NT2/D1 (cell line): ENCODE measurements at regions not wholly inside any gene's neighbourhood (a gene's known extent, or its start where the extent isn't known, plus 50 kb on each side); places are given as distances from the start of the nearest gene placed in this dataset.

Experiments
- SUZ12 ChIP-seq: IDR thresholded peaks from 2 replicates; pipeline ENCODE4 v1.6.1; 2011; ENCODE audit not compliant: insufficient read length, insufficient read depth; ENCODE audit errors: extremely low read depth
- YY1 ChIP-seq: IDR thresholded peaks from 2 replicates; pipeline ENCODE4 v1.6.1; 2011; ENCODE audit not compliant: insufficient read length, insufficient read depth

GRCh38 chr17:71983828-71984227 lies 137.0 kb upstream of the SOX9 start:
- TF ChIP-seq YY1 (no peak), SUZ12 (no peak)
